SK-N-SH (cell line): ENCODE measurements at regions not wholly inside any gene's neighbourhood (a gene's known extent, or its start where the extent isn't known, plus 50 kb on each side); places are given as distances from the start of the nearest gene placed in this dataset.

Source experiments
- CTCF ChIA-PET: fragments of 300-600, 350-600 bp; formaldehyde crosslinking; extraction: SDS; loops from one replicate; lab custom pipeline; 2021; lab: Yijun Ruan, JAX
- POLR2A ChIA-PET: fragments of 350-600 bp; sonication (Branson Sonifier 250); formaldehyde crosslinking; extraction: SDS; loops from one replicate; lab custom pipeline; 2020; ENCODE audit warnings: antibody characterized with exemption, inconsistent platforms; lab: Yijun Ruan, JAX
- DNase-seq: peaks from one replicate; pipeline ENCODE4 v3.0.0; 2012
- H2AFZ ChIP-seq: fragments of 200-600 bp; sonication (generic); 2 replicates; pipeline ENCODE4 v1.8.1; 2016; ENCODE audit warnings: antibody characterized with exemption, mild to moderate bottlenecking, low read depth
- H3F3A ChIP-seq: fragments of 200-600 bp; sonication (generic); replicated peaks from 2 replicates; pipeline ENCODE3; 2016; ENCODE audit warnings: antibody characterized with exemption, mild to moderate bottlenecking; ENCODE audit not compliant: insufficient read depth
- H3K27ac ChIP-seq, 2 experiments: fragments of 200-500 bp in 1 of 2; fragments of 200-600 bp in 1 of 2; sonication (Bioruptor generic) in 1 of 2; sonication (generic), shearing (Covaris generic) in 1 of 2; 2 replicates each; pipeline versions ENCODE4 v1.5.1 to v1.6.1; 2014 to 2016; ENCODE audit warnings: low read depth in 2 of 2, inconsistent platforms in 1 of 2, low read length in 1 of 2, mild to moderate bottlenecking in 1 of 2, mixed read lengths in 1 of 2
- H3K27me3 ChIP-seq: fragments of 200-600 bp; sonication (generic), shearing (Covaris generic); 2 replicates; pipeline ENCODE4 v1.6.1; 2016; ENCODE audit warnings: mixed run types; ENCODE audit not compliant: insufficient read depth
- H3K36me3 ChIP-seq, 2 experiments: fragments of 200-500 bp in 1 of 2; fragments of 200-600 bp in 1 of 2; sonication (Bioruptor generic) in 1 of 2; sonication (generic) in 1 of 2; replicated peaks in 1 of 2; 2 replicates each; pipeline versions ENCODE3 to v1.5.1; 2014 to 2016; ENCODE audit warnings: low read length in 1 of 2, mild to moderate bottlenecking in 1 of 2; ENCODE audit not compliant: insufficient read depth in 2 of 2, control insufficient read depth in 1 of 2
- H3K4me1 ChIP-seq, 2 experiments: fragments of 200-500 bp in 1 of 2; fragments of 200-600 bp in 1 of 2; sonication (Bioruptor generic) in 1 of 2; sonication (generic), shearing (Covaris generic) in 1 of 2; 2 replicates each; pipeline versions ENCODE4 v1.5.1 to v1.6.1; 2014 to 2016; ENCODE audit warnings: low read depth in 1 of 2, low read length in 1 of 2, mixed run types in 1 of 2; ENCODE audit not compliant: insufficient read depth in 2 of 2, control insufficient read depth in 1 of 2
- H3K4me2 ChIP-seq: fragments of 200-600 bp; sonication (generic), shearing (Covaris generic); 2 replicates; pipeline ENCODE4 v1.6.1; 2017; ENCODE audit warnings: mixed run types
- H3K4me3 ChIP-seq, 2 experiments: fragments of 200-500 bp in 1 of 2; fragments of 200-600 bp in 1 of 2; sonication (Bioruptor generic) in 1 of 2; sonication (generic), shearing (Covaris generic) in 1 of 2; 2 replicates each; pipeline versions ENCODE4 v1.5.1 to v1.8.1; 2014 to 2016; ENCODE audit warnings: low read depth in 2 of 2, inconsistent platforms in 1 of 2, low read length in 1 of 2, mild to moderate bottlenecking in 1 of 2, mixed read lengths in 1 of 2, moderate library complexity in 1 of 2
- H3K79me2 ChIP-seq: fragments of 200-600 bp; sonication (generic); 2 replicates; pipeline ENCODE4 v1.8.1; 2017; ENCODE audit warnings: mild to moderate bottlenecking; ENCODE audit not compliant: insufficient read depth
- H3K9ac ChIP-seq: fragments of 200-600 bp; sonication (generic); 2 replicates; pipeline ENCODE4 v1.6.1; 2017; ENCODE audit warnings: mixed run types
- H3K9me2 ChIP-seq: fragments of 200-600 bp; sonication (generic); 2 replicates; pipeline ENCODE4 v1.6.1; 2017; ENCODE audit warnings: mixed run types
- H3K9me3 ChIP-seq: fragments of 200-600 bp; sonication (generic); 2 replicates; pipeline ENCODE4 v1.6.1; 2017; ENCODE audit warnings: mixed run types, mild to moderate bottlenecking, moderate library complexity
- H4K20me1 ChIP-seq: fragments of 200-600 bp; sonication (generic); 2 replicates; pipeline ENCODE4 v1.6.1; 2017; ENCODE audit warnings: mild to moderate bottlenecking, mixed run types; ENCODE audit not compliant: insufficient read depth
- ELF1 ChIP-seq: IDR thresholded peaks from 2 replicates; pipeline ENCODE4 v1.4.0; 2012
- EP300 ChIP-seq, 2 experiments: IDR thresholded peaks; 2 replicates each; pipeline versions ENCODE4 v1.4.0 to v1.6.1; 2012; ENCODE audit warnings: borderline replicate concordance in 1 of 2, low read depth in 1 of 2, low read length in 1 of 2
- FOXM1 ChIP-seq: IDR thresholded peaks from 2 replicates; pipeline ENCODE4 v1.4.0; 2012; ENCODE audit warnings: low read depth, mild to moderate bottlenecking
- GATA2 ChIP-seq: sonication (generic); formaldehyde crosslinking; IDR thresholded peaks from 2 replicates; pipeline ENCODE4 v1.5.0; 2020; ENCODE audit warnings: mild to moderate bottlenecking, missing genetic modification reagents
- JUND ChIP-seq: IDR thresholded peaks from 2 replicates; pipeline ENCODE4 v1.4.0; 2012
- MEF2A ChIP-seq: IDR thresholded peaks from 2 replicates; pipeline ENCODE4 v1.4.0; 2012; ENCODE audit warnings: low read depth, borderline replicate concordance
- NFIC ChIP-seq: IDR thresholded peaks from 2 replicates; pipeline ENCODE4 v1.4.0; 2012; ENCODE audit warnings: borderline replicate concordance
- NRF1 ChIP-seq: IDR thresholded peaks from 2 replicates; pipeline ENCODE4 v1.6.1; 2012; ENCODE audit warnings: low read depth, mild to moderate bottlenecking, low read length
- RCOR1 ChIP-seq: fragments of 150-350 bp; IDR thresholded peaks from 2 replicates; pipeline ENCODE4 v1.6.1; 2017; ENCODE audit warnings: antibody characterized with exemption, low read length
- SMC3 ChIP-seq: IDR thresholded peaks from 2 replicates; pipeline ENCODE4 v1.6.1; 2012; ENCODE audit warnings: low read depth, low read length, improper control_type of control experiment
- TAF1 ChIP-seq: IDR thresholded peaks from 2 replicates; pipeline ENCODE4 v1.6.1; 2012; ENCODE audit warnings: low read depth, mild to moderate bottlenecking, low read length, moderate library complexity, borderline replicate concordance
- TCF12 ChIP-seq: IDR thresholded peaks from 2 replicates; pipeline ENCODE4 v1.4.0; 2012
- TEAD4 ChIP-seq: IDR thresholded peaks from 2 replicates; pipeline ENCODE4 v1.4.0; 2012; ENCODE audit warnings: mild to moderate bottlenecking, borderline replicate concordance; ENCODE audit not compliant: insufficient read depth
- WGBS: methylation state at CpG from one replicate; pipeline ENCODE4 v1.1.6; 2017; ENCODE audit warnings: low lambda C conversion rate; 5-methylcytosine and 5-hydroxymethylcytosine counted together
- TF ChIP-seq, protein P1 (sequence below): IDR thresholded peaks from 2 replicates; pipeline ENCODE4; 2012
- TF ChIP-seq, protein P2 (sequence below): IDR thresholded peaks from 2 replicates; pipeline ENCODE4 v1.4.0; 2012; ENCODE audit warnings: low read depth, borderline replicate concordance
- TF ChIP-seq, protein P3 (sequence below): fragments of 200-600 bp; sonication (generic); IDR thresholded peaks from 2 replicates; pipeline ENCODE4 v1.6.1; 2017; ENCODE audit warnings: antibody characterized with exemption, mild to moderate bottlenecking, moderate library complexity
- TF ChIP-seq, protein P4 (sequence below): fragments of 150-350 bp; IDR thresholded peaks from 2 replicates; pipeline ENCODE4 v1.6.1; 2017; ENCODE audit warnings: antibody characterized with exemption, low read length, low read depth, borderline replicate concordance
- TF ChIP-seq, protein P5 (sequence below): fragments of 150-350 bp; IDR thresholded peaks from 2 replicates; pipeline ENCODE4 v1.6.1; 2016; ENCODE audit warnings: mild to moderate bottlenecking, low read depth, low read length
- TF ChIP-seq, protein P6 (sequence below): IDR thresholded peaks from 2 replicates; pipeline ENCODE4 v1.4.0; 2012; ENCODE audit warnings: low read depth, borderline replicate concordance

DNA sequence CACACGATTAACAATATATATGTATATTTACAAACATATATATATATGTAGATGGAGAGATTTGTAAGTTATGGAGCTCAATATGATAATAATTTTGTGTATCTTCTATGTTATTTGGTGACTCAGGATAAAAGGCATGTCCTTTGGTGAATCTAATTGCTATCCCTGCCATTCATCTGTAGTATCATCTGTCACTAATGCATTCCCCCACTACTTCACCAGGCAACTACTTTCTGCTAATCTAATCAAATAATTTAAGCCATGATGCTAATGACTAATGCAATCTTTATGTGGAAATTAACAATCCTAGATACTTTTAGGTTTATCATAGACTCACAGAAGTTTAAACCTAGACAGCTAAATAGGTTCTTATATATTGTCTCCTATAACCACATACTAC, 1074.5 kb downstream of the PLA2G4A start:
- no peak overlapping the region for H3K9ac ChIP-seq
- no peaks in the 10 kb centered on the region for H4K20me1 ChIP-seq
- H3K36me3 ChIP-seq: no peaks in the 10 kb centered on the region
- CTCF ChIA-PET: no interaction called here
- H3K79me2 ChIP-seq: no peaks in the 10 kb centered on the region
- POLR2A ChIA-PET: interaction anchor here (0.6 kb wide), 1 partner anchor 1790 kb away, joined by 3 read pairs; no protein-coding TSS in a partner anchor
- DNase-seq: no peak
- peak overlapping the region; percentile 18; the same call in 1 of the 2 replicates for H2AFZ ChIP-seq
- TF ChIP-seq EP300 (IDR thresholded peaks at IDR 0.05; ENCODE audit: borderline replicate concordance in 1 of 2, low read depth in 1 of 2, low read length in 1 of 2): peak; percentile 20 to 51; a peak in 1 of 4 replicates
- TF ChIP-seq FOXM1: 0 out of 2 replicates have a peak, but pooled peaks have one; percentile 25
- peak; percentile 25 for TF ChIP-seq TCF12
- TF ChIP-seq SMC3: no peak
- TF ChIP-seq, protein P1, sequence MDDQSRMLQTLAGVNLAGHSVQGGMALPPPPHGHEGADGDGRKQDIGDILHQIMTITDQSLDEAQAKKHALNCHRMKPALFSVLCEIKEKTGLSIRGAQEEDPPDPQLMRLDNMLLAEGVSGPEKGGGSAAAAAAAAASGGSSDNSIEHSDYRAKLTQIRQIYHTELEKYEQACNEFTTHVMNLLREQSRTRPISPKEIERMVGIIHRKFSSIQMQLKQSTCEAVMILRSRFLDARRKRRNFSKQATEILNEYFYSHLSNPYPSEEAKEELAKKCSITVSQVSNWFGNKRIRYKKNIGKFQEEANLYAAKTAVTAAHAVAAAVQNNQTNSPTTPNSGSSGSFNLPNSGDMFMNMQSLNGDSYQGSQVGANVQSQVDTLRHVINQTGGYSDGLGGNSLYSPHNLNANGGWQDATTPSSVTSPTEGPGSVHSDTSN: 0 out of 2 replicates have a peak, but pooled peaks have one; percentile 25
- 0 out of 2 replicates have a peak, but pooled peaks have one; percentile 25 for TF ChIP-seq TEAD4
- no peaks in the 10 kb centered on the region for H3K27me3 ChIP-seq
- H3K27ac ChIP-seq: no peak overlapping the region
- 79% methylated on average over 1 of the region's 1 CpG for WGBS
- H3K9me3 ChIP-seq: no peaks in the 10 kb centered on the region
- no peak overlapping the region for H3K4me3 ChIP-seq
- no peaks in the 10 kb centered on the region for H3F3A ChIP-seq
- H3K9me2 ChIP-seq: no peaks in the 10 kb centered on the region
- H3K4me2 ChIP-seq: no peak overlapping the region
- H3K4me1 ChIP-seq: no peaks in the 10 kb centered on the region; a peak in 1 of 4 replicates

DNA sequence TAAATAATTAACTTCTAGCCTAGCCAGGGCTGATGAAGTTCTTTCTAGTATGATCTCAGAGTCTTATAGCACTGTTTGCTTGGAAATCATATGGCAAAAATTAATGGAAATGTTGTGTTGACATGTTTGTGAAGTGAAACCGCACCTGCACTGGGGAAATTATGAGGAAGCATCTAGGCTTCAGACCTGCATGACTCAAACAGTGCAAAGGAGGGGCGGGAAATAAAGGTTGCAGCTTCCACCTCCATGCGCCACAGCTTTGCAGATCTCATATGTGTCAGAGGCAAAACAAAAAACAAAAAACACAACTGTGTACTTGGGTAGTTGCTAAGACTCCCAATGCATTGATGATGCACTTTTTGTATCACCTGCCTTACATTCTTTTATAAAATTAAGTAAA, 1080.6 kb downstream of the PLA2G4A start:
- Histone ChIP-seq H3F3A (no peaks in the 10 kb centered on the region), H2AFZ (no peak overlapping the region), H4K20me1 (no peaks in the 10 kb centered on the region), H3K9me2 (no peaks in the 10 kb centered on the region), H3K79me2 (no peaks in the 10 kb centered on the region), H3K4me2 (no peak overlapping the region), H3K4me1 (peaks cover 0 to 3% of the 10 kb centered on the region in 2 experiments; a peak in 1 of 4 replicates), H3K9ac (no peak overlapping the region), H3K9me3 (no peaks in the 10 kb centered on the region), H3K4me3 (no peak overlapping the region), H3K27ac (no peak overlapping the region), H3K27me3 (no peaks in the 10 kb centered on the region), H3K36me3 (no peaks in the 10 kb centered on the region)
- 80% methylated on average over 3 of the region's 3 CpGs for WGBS
- ChIA-PET POLR2A (no interaction called here), CTCF (interaction anchor here (1.2 kb wide), 1 partner anchor 9 kb away, joined by 3 read pairs; no protein-coding TSS in a partner anchor)
- DNase-seq: no peak
- TF ChIP-seq TAF1 (no peak), GATA2 (CRISPR knock-in tag) (no peak), ELF1 (no peak), TCF12 (no peak), RCOR1 (no peak), JUND (no peak), NFIC (no peak), NRF1 (no peak), MEF2A (no peak)
- TF ChIP-seq, protein P2, sequence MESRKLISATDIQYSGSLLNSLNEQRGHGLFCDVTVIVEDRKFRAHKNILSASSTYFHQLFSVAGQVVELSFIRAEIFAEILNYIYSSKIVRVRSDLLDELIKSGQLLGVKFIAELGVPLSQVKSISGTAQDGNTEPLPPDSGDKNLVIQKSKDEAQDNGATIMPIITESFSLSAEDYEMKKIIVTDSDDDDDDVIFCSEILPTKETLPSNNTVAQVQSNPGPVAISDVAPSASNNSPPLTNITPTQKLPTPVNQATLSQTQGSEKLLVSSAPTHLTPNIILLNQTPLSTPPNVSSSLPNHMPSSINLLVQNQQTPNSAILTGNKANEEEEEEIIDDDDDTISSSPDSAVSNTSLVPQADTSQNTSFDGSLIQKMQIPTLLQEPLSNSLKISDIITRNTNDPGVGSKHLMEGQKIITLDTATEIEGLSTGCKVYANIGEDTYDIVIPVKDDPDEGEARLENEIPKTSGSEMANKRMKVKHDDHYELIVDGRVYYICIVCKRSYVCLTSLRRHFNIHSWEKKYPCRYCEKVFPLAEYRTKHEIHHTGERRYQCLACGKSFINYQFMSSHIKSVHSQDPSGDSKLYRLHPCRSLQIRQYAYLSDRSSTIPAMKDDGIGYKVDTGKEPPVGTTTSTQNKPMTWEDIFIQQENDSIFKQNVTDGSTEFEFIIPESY: no peak
- TF ChIP-seq, protein P3, sequence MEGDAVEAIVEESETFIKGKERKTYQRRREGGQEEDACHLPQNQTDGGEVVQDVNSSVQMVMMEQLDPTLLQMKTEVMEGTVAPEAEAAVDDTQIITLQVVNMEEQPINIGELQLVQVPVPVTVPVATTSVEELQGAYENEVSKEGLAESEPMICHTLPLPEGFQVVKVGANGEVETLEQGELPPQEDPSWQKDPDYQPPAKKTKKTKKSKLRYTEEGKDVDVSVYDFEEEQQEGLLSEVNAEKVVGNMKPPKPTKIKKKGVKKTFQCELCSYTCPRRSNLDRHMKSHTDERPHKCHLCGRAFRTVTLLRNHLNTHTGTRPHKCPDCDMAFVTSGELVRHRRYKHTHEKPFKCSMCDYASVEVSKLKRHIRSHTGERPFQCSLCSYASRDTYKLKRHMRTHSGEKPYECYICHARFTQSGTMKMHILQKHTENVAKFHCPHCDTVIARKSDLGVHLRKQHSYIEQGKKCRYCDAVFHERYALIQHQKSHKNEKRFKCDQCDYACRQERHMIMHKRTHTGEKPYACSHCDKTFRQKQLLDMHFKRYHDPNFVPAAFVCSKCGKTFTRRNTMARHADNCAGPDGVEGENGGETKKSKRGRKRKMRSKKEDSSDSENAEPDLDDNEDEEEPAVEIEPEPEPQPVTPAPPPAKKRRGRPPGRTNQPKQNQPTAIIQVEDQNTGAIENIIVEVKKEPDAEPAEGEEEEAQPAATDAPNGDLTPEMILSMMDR: no peak
- TF ChIP-seq, protein P4, sequence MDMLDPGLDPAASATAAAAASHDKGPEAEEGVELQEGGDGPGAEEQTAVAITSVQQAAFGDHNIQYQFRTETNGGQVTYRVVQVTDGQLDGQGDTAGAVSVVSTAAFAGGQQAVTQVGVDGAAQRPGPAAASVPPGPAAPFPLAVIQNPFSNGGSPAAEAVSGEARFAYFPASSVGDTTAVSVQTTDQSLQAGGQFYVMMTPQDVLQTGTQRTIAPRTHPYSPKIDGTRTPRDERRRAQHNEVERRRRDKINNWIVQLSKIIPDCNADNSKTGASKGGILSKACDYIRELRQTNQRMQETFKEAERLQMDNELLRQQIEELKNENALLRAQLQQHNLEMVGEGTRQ: no peak
- TF ChIP-seq, protein P1: no peak
- TF ChIP-seq, protein P5, sequence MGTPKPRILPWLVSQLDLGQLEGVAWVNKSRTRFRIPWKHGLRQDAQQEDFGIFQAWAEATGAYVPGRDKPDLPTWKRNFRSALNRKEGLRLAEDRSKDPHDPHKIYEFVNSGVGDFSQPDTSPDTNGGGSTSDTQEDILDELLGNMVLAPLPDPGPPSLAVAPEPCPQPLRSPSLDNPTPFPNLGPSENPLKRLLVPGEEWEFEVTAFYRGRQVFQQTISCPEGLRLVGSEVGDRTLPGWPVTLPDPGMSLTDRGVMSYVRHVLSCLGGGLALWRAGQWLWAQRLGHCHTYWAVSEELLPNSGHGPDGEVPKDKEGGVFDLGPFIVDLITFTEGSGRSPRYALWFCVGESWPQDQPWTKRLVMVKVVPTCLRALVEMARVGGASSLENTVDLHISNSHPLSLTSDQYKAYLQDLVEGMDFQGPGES: no peak
- TF ChIP-seq, protein P6, sequence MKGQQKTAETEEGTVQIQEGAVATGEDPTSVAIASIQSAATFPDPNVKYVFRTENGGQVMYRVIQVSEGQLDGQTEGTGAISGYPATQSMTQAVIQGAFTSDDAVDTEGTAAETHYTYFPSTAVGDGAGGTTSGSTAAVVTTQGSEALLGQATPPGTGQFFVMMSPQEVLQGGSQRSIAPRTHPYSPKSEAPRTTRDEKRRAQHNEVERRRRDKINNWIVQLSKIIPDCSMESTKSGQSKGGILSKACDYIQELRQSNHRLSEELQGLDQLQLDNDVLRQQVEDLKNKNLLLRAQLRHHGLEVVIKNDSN: no peak
